Ascending aorta (tissue), 2 donors: ENCODE measurements at regions not wholly inside any gene's neighbourhood (a gene's known extent, or its start where the extent isn't known, plus 50 kb on each side); places are given as distances from the start of the nearest gene placed in this dataset.

Experiments
- DNase-seq, 2 donors: peaks; one replicate each; pipeline ENCODE4 v3.0.0-alpha.2; 2019; ENCODE audit warnings: low spot score in 2 of 2
- H3K27ac ChIP-seq, 2 donors: fragments of 200-600 bp; sonication (generic); one replicate each; pipeline ENCODE4 v1.5.1; 2016 to 2017; ENCODE audit warnings: mild to moderate bottlenecking in 1 of 2
- H3K27me3 ChIP-seq: fragments of 200-600 bp; sonication (generic); one replicate; pipeline ENCODE4 v1.5.1; 2017
- H3K36me3 ChIP-seq, 2 donors: fragments of 200-600 bp; sonication (generic); one replicate each; pipeline ENCODE4 v1.5.1; 2016
- H3K4me1 ChIP-seq, 2 donors: fragments of 200-600 bp; sonication (generic); one replicate each; pipeline ENCODE4 v1.5.1; 2016 to 2017; ENCODE audit warnings: mild to moderate bottlenecking in 1 of 2
- H3K4me3 ChIP-seq, 2 donors: fragments of 200-600 bp; sonication (generic); one replicate each; pipeline ENCODE4 v1.5.1; 2016 to 2017; ENCODE audit warnings: mild to moderate bottlenecking in 1 of 2
- H3K9me3 ChIP-seq, 2 donors: fragments of 200-600 bp; sonication (generic); one replicate each; pipeline ENCODE4 v1.5.1; 2016
- CTCF ChIP-seq, 3 experiments: fragments of 200-600 bp in 2 of 3; fragments of 450-650 bp in 1 of 3; sonication (generic) in 2 of 3; IDR thresholded peaks; one replicate each; pipeline ENCODE4 v1.5.1; 2016 to 2019; ENCODE audit warnings: antibody characterized with exemption in 3 of 3, mild to moderate bottlenecking in 1 of 3, moderate library complexity in 1 of 3
- intact Hi-C: fragments of 100-400 bp; cut with DNase I; formaldehyde crosslinking; loops from one replicate; pipeline ENCODE4 v1.15.1; 2023

- no peaks in the 10 kb centered on the region for H3K36me3 ChIP-seq
- no peak overlapping the region for H3K4me3 ChIP-seq
- intact Hi-C loops = no loop called here
- peak in 1 of 2 donors; percentile 58 for DNase-seq
- H3K9me3 ChIP-seq = no peaks in the 10 kb centered on the region
- no peak overlapping the region for H3K27ac ChIP-seq
- no peaks in the 10 kb centered on the region for H3K27me3 ChIP-seq
- no peaks in the 10 kb centered on the region for H3K4me1 ChIP-seq
- no peak for TF ChIP-seq CTCF (IDR thresholded peaks at IDR 0.05)
Measured at GRCh38 chr11:104564921-104565582, 333.2 kb downstream of the CASP12 start.

GRCh38 chr11:104556606-104557301 lies 341.5 kb downstream of the CASP12 start:
- no peak for TF ChIP-seq CTCF (IDR thresholded peaks at IDR 0.05)
- Histone ChIP-seq H3K4me3 (no peak overlapping the region), H3K9me3 (no peaks in the 10 kb centered on the region), H3K27me3 (no peaks in the 10 kb centered on the region), H3K4me1 (no peaks in the 10 kb centered on the region), H3K36me3 (no peaks in the 10 kb centered on the region), H3K27ac (no peak overlapping the region)
- intact Hi-C loops = no loop called here
- no peak for DNase-seq

- no peak for TF ChIP-seq CTCF (IDR thresholded peaks at IDR 0.05)
- Histone ChIP-seq H3K36me3 (no peaks in the 10 kb centered on the region), H3K4me1 (no peaks in the 10 kb centered on the region), H3K9me3 (no peaks in the 10 kb centered on the region), H3K27me3 (no peaks in the 10 kb centered on the region), H3K4me3 (no peak overlapping the region), H3K27ac (no peak overlapping the region)
- intact Hi-C loops = no loop called here
- DNase-seq = no peak
Measured at GRCh38 chr11:104549019-104549418, 349.2 kb downstream of the CASP12 start.

GRCh38 chr11:104547996-104548661 lies 350.1 kb downstream of the CASP12 start:
- no peak for DNase-seq
- Histone ChIP-seq H3K27ac (no peak overlapping the region), H3K36me3 (no peaks in the 10 kb centered on the region), H3K4me3 (no peak overlapping the region), H3K27me3 (no peaks in the 10 kb centered on the region), H3K9me3 (no peaks in the 10 kb centered on the region), H3K4me1 (no peaks in the 10 kb centered on the region)
- TF ChIP-seq CTCF (IDR thresholded peaks at IDR 0.05) = no peak
- intact Hi-C loops = no loop called here

- H3K36me3 ChIP-seq = no peaks in the 10 kb centered on the region
- DNase-seq = no peak
- intact Hi-C loops = no loop called here
- no peaks in the 10 kb centered on the region for H3K4me1 ChIP-seq
- no peak for TF ChIP-seq CTCF (IDR thresholded peaks at IDR 0.05)
- H3K27ac ChIP-seq = no peak overlapping the region
- H3K27me3 ChIP-seq = no peaks in the 10 kb centered on the region
- H3K4me3 ChIP-seq = no peak overlapping the region
- no peaks in the 10 kb centered on the region for H3K9me3 ChIP-seq
Measured at GRCh38 chr11:104546501-104546900, 351.8 kb downstream of the CASP12 start.
